ENCODE measurements at regions not wholly inside any gene's neighbourhood (a gene's known extent, or its start where the extent isn't known, plus 50 kb on each side); places are given as distances from the start of the nearest gene placed in this dataset.

DNA sequence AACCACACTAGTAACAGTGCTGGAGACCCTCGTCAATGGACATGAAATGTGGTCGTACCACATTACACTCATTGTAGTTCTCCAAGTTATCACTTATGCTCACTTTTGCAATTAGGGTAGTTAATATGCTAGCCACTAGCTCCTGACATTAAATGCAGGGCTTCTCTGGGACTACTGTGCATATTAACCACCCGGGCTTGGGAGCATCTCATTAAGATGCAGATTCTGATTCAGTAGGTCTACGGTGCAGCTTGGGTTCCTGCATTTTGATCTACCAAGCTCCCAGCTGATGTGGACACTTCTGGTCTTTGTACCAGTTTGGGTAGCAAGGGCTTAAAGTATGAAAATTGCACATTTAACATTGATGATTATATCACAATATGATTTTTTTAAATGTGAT, 98.0 kb downstream of the ZFP64 start:
- Histone ChIP-seq H3K4me2 (ENCODE audit: insufficient read depth in 1 of 2, low read depth in 2 of 2, low read length in 2 of 2) (no peak overlapping the region), H3K14ac (ENCODE audit: insufficient read length) (no peak overlapping the region), H2AFZ (ENCODE audit: low read length) (no peak overlapping the region), H4K8ac (ENCODE audit: extremely low read depth, insufficient read depth, low read length) (no peak overlapping the region), H2BK12ac (ENCODE audit: low read depth, low read length) (no peak overlapping the region), H4K5ac (ENCODE audit: insufficient read length, low read depth, low read length) (no peak overlapping the region), H3K9me3 (ENCODE audit: insufficient read depth in 2 of 2, low read depth in 1 of 2, low read length in 1 of 2) (no peaks in the 10 kb centered on the region), H4K20me1 (replicated peaks in 1 of 2; ENCODE audit: control insufficient read depth in 1 of 2, insufficient read depth in 2 of 2, low read length in 2 of 2) (no peaks in the 10 kb centered on the region), H3K23ac (ENCODE audit: insufficient read length) (no peak overlapping the region), H3K4me1 (replicated peaks in 1 of 4; ENCODE audit: control insufficient read depth in 3 of 4, insufficient read depth in 4 of 4, low read length in 3 of 4) (peaks cover 0 to 5% (median 0%) of the 10 kb centered on the region in 4 experiments; a peak in 2 of 7 replicates), H3K79me2 (ENCODE audit: control insufficient read depth in 1 of 2, insufficient read depth in 2 of 2, low read length in 2 of 2) (no peaks in the 10 kb centered on the region), H4K91ac (replicated peaks; ENCODE audit: insufficient read length, low read length) (no peak overlapping the region), H2BK15ac (ENCODE audit: low read length) (no peak overlapping the region), H3K27me3 (replicated peaks in 1 of 4; ENCODE audit: control insufficient read depth in 3 of 4, extremely low read depth in 1 of 4, insufficient read depth in 3 of 4, low read length in 3 of 4) (no peaks in the 10 kb centered on the region), H3K79me1 (ENCODE audit: low read depth, low read length) (no peaks in the 10 kb centered on the region), H3K18ac (ENCODE audit: extremely low read depth, low read length) (no peak overlapping the region; the same call in 1 of the 2 replicates), H3K23me2 (ENCODE audit: low read depth, low read length) (no peaks in the 10 kb centered on the region), H3K4me3 (ENCODE audit: extremely low read depth in 1 of 4, insufficient read depth in 2 of 4, low read depth in 3 of 4, low read length in 4 of 4) (no peak overlapping the region), H3K9ac (replicated peaks in 1 of 4; ENCODE audit: extremely low read depth in 1 of 4, low read depth in 3 of 4, low read length in 3 of 4) (no peak overlapping the region), H3K4ac (replicated peaks; ENCODE audit: insufficient read length, low read depth, low read length) (no peak overlapping the region), H2BK20ac (ENCODE audit: low read length) (no peak overlapping the region), H3K36me3 (ENCODE audit: control insufficient read depth in 2 of 4, insufficient read depth in 4 of 4, low read length in 3 of 4) (peaks cover 12 to 34% (median 25%) of the 10 kb centered on the region in 4 experiments), H2BK120ac (replicated peaks; ENCODE audit: low read depth, low read length) (no peak overlapping the region), H2AK5ac (ENCODE audit: low read depth, low read length) (no peak overlapping the region), H2BK5ac (ENCODE audit: low read depth, low read length) (no peak overlapping the region), H3K27ac (ENCODE audit: low read depth, low read length) (no peak overlapping the region), H3K56ac (replicated peaks; ENCODE audit: insufficient read length, low read depth, low read length) (no peak overlapping the region)
- 85% methylated on average over 4 of the region's 4 CpGs; no CpG with 5 or more reads in 1 of the 2 experiments for WGBS, 2 experiments (ENCODE audit: extremely low coverage in 1 of 2, insufficient coverage in 1 of 2, insufficient read length in 1 of 2, insufficient replicate concordance in 2 of 2, low coverage in 1 of 2, low lambda C conversion rate in 2 of 2, missing lambda C conversion rate in 1 of 2)
- ChIA-PET CTCF (ENCODE audit: partially characterized antibody) (interaction anchor here (0.9 to 1.3 kb wide), 2 partner anchors 12 to 499 kb away, joined by 3 to 4 read pairs; no protein-coding TSS in a partner anchor), POLR2A (ENCODE audit: partially characterized antibody) (interaction anchor here (0.8 to 1.7 kb wide), 2 partner anchors 10 to 12 kb away, joined by 5 to 7 read pairs; no protein-coding TSS in a partner anchor)
- no peak for TF ChIP-seq TAF1 (IDR thresholded peaks at IDR 0.05; ENCODE audit: low read depth, low read length)
- FAIRE-seq = no peak
- no peak for DNase-seq (ENCODE audit: low read depth in 1 of 2, low spot score in 2 of 2)

Data from H1 (cell line).